ENCODE measurements at regions not wholly inside any gene's neighbourhood (a gene's known extent, or its start where the extent isn't known, plus 50 kb on each side); places are given as distances from the start of the nearest gene placed in this dataset.

GRCh38 chr4:24244663-24245490, 339.5 kb downstream of the DHX15 start:
- no peak for DNase-seq (ENCODE audit: low read depth)
- H3K4me3 ChIP-seq (ENCODE audit: low read depth, low read length): no peak overlapping the region
- TF ChIP-seq CTCF (IDR thresholded peaks at IDR 0.05; ENCODE audit: control insufficient read depth, extremely low read depth, insufficient read depth): no peak

- DNase-seq (ENCODE audit: low read depth): no peak
- TF ChIP-seq CTCF (IDR thresholded peaks at IDR 0.05; ENCODE audit: control insufficient read depth, extremely low read depth, insufficient read depth): no peak
- H3K4me3 ChIP-seq (ENCODE audit: low read depth, low read length): no peak overlapping the region
These were observed 340.7 kb downstream of the DHX15 start for GRCh38 chr4:24243641-24244040.

GRCh38 chr4:24241511-24241910, 342.8 kb downstream of the DHX15 start:
- H3K4me3 ChIP-seq (ENCODE audit: low read depth, low read length): no peak overlapping the region
- TF ChIP-seq CTCF (IDR thresholded peaks at IDR 0.05; ENCODE audit: control insufficient read depth, extremely low read depth, insufficient read depth): no peak
- DNase-seq (ENCODE audit: low read depth): no peak

GRCh38 chr4:24240655-24241054, 343.7 kb downstream of the DHX15 start:
- no peak for DNase-seq (ENCODE audit: low read depth)
- TF ChIP-seq CTCF (IDR thresholded peaks at IDR 0.05; ENCODE audit: control insufficient read depth, extremely low read depth, insufficient read depth): no peak
- H3K4me3 ChIP-seq (ENCODE audit: low read depth, low read length): no peak overlapping the region

- no peak for DNase-seq (ENCODE audit: low read depth)
- no peak overlapping the region for H3K4me3 ChIP-seq (ENCODE audit: low read depth, low read length)
These were observed 346.6 kb downstream of the DHX15 start for GRCh38 chr4:24237709-24238108.

GRCh38 chr4:24236532-24236931, 346.7 kb upstream of the PPARGC1A start:
- no peak for TF ChIP-seq CTCF (IDR thresholded peaks at IDR 0.05; ENCODE audit: control insufficient read depth, extremely low read depth, insufficient read depth)
- DNase-seq (ENCODE audit: low read depth): peak; percentile 11
- no peak overlapping the region for H3K4me3 ChIP-seq (ENCODE audit: low read depth, low read length)

More at GRCh38 chr4:24237709-24238108, 346.6 kb downstream of the DHX15 start:
- TF ChIP-seq CTCF (IDR thresholded peaks at IDR 0.05; ENCODE audit: control insufficient read depth, extremely low read depth, insufficient read depth): no peak

- TF ChIP-seq CTCF (IDR thresholded peaks at IDR 0.05; ENCODE audit: control insufficient read depth, extremely low read depth, insufficient read depth): no peak
- no peak overlapping the region for H3K4me3 ChIP-seq (ENCODE audit: low read depth, low read length)
- DNase-seq (ENCODE audit: low read depth): no peak
These were observed 346.3 kb upstream of the PPARGC1A start for GRCh38 chr4:24236120-24236519.
